Epithelial cell of proximal tubule (primary cell): ENCODE measurements at regions not wholly inside any gene's neighbourhood (a gene's known extent, or its start where the extent isn't known, plus 50 kb on each side); places are given as distances from the start of the nearest gene placed in this dataset.

ENCODE experiments used
- DNase-seq: peaks from one replicate; pipeline ENCODE4 v3.0.0-alpha.2; 2011; ENCODE audit warnings: low read depth
- H3K4me3 ChIP-seq: 2 replicates; pipeline ENCODE4 v1.5.1; 2011; ENCODE audit warnings: low read depth, mild to moderate bottlenecking, low read length
- CTCF ChIP-seq: conservative IDR thresholded peaks from 2 replicates; pipeline ENCODE4 v1.5.1; 2012; ENCODE audit warnings: low read depth, mild to moderate bottlenecking, low read length

- H3K4me3 ChIP-seq: no peak overlapping the region
- no peak for TF ChIP-seq CTCF
- no peak for DNase-seq
Measured at GRCh38 chr2:216308576-216308975, 63.7 kb downstream of the MARCHF4 start.

GRCh38 chr2:216307496-216307895 is 64.8 kb downstream of the MARCHF4 start:
- TF ChIP-seq CTCF: no peak
- DNase-seq: no peak
- no peak overlapping the region for H3K4me3 ChIP-seq

GRCh38 chr2:216306868-216307267 is 65.4 kb downstream of the MARCHF4 start:
- H3K4me3 ChIP-seq: no peak overlapping the region
- no peak for DNase-seq
- TF ChIP-seq CTCF: no peak

GRCh38 chr2:216305574-216305973 is 66.7 kb downstream of the MARCHF4 start:
- no peak for DNase-seq
- no peak overlapping the region for H3K4me3 ChIP-seq
- no peak for TF ChIP-seq CTCF

GRCh38 chr2:216302981-216303676 is 69.2 kb downstream of the MARCHF4 start:
- DNase-seq: no peak
- H3K4me3 ChIP-seq: no peak overlapping the region
- no peak for TF ChIP-seq CTCF

GRCh38 chr2:216300906-216301305 is 71.4 kb downstream of the MARCHF4 start:
- no peak overlapping the region for H3K4me3 ChIP-seq
- DNase-seq: no peak
- no peak for TF ChIP-seq CTCF

- no peak overlapping the region for H3K4me3 ChIP-seq
- no peak for TF ChIP-seq CTCF
- DNase-seq: no peak
Measured at GRCh38 chr2:216299588-216299987, 72.7 kb downstream of the MARCHF4 start.
